ENCODE measurements at regions not wholly inside any gene's neighbourhood (a gene's known extent, or its start where the extent isn't known, plus 50 kb on each side); places are given as distances from the start of the nearest gene placed in this dataset.
"Not testable (repeated sequence)": the region's sequence is repeated elsewhere in the genome, so short reads cannot be mapped to it uniquely, and the experiment has no call there.

DNA sequence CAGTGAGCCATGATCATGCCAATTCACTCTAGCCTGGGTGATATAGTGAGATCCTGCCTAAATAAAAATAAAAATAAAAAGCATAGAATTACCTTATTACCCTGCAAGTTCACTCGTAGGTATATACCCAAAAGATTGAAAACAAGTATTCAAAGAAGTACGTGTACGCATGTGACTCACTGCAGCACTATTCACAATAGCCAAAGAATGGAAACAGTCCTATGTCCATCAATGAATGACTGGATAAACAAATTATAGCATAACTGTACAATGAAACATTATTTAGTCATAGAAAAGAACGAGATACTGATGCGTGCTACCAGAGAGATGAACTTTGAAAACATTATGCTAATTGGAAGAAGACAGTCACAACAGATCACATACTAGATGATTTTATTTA is 204.6 kb upstream of the DIAPH2 start:
- no peak overlapping the region for H3K27ac ChIP-seq
- H3K9me3 ChIP-seq: no peaks in the 10 kb centered on the region
- H3K36me3 ChIP-seq: no peaks in the 10 kb centered on the region
- no peak overlapping the region for H3K4me3 ChIP-seq
- no peaks in the 10 kb centered on the region for H3K27me3 ChIP-seq
- H3K4me1 ChIP-seq: no peaks in the 10 kb centered on the region
- 44 to 57% (median 47%) methylated on average over 5 of the region's 5 CpGs for WGBS, 5 donors
- DNase-seq: no peak
- TF ChIP-seq, protein P1, sequence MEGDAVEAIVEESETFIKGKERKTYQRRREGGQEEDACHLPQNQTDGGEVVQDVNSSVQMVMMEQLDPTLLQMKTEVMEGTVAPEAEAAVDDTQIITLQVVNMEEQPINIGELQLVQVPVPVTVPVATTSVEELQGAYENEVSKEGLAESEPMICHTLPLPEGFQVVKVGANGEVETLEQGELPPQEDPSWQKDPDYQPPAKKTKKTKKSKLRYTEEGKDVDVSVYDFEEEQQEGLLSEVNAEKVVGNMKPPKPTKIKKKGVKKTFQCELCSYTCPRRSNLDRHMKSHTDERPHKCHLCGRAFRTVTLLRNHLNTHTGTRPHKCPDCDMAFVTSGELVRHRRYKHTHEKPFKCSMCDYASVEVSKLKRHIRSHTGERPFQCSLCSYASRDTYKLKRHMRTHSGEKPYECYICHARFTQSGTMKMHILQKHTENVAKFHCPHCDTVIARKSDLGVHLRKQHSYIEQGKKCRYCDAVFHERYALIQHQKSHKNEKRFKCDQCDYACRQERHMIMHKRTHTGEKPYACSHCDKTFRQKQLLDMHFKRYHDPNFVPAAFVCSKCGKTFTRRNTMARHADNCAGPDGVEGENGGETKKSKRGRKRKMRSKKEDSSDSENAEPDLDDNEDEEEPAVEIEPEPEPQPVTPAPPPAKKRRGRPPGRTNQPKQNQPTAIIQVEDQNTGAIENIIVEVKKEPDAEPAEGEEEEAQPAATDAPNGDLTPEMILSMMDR (IDR thresholded peaks at IDR 0.05): no peak
- no peak for TF ChIP-seq POLR2A (IDR thresholded peaks at IDR 0.05)
- no peak for TF ChIP-seq POLR2AphosphoS5 (IDR thresholded peaks at IDR 0.05)
- no peak for TF ChIP-seq EP300 (IDR thresholded peaks at IDR 0.05)
- intact Hi-C loops (cut with DNase I; ENCODE audit: low total_unique reads): no loop called here

- intact Hi-C loops (cut with DNase I; ENCODE audit: low total_unique reads): no loop called here
- H3K27ac ChIP-seq: no peak overlapping the region
- no peaks in the 10 kb centered on the region for H3K27me3 ChIP-seq
- no peak for DNase-seq
- TF ChIP-seq POLR2AphosphoS5 (IDR thresholded peaks at IDR 0.05): no peak
- no peak for TF ChIP-seq POLR2A (IDR thresholded peaks at IDR 0.05)
- TF ChIP-seq EP300 (IDR thresholded peaks at IDR 0.05): no peak
- TF ChIP-seq, protein P1 (IDR thresholded peaks at IDR 0.05): no peak
- no peak overlapping the region for H3K4me3 ChIP-seq
- H3K4me1 ChIP-seq: no peaks in the 10 kb centered on the region
- no peaks in the 10 kb centered on the region for H3K36me3 ChIP-seq
- no peaks in the 10 kb centered on the region for H3K9me3 ChIP-seq
- 75 to 93% (median 91%) methylated on average over 4 of the region's 4 CpGs for WGBS, 5 donors
These were observed 202.8 kb upstream of the DIAPH2 start for GRCh38 chrX:96481831-96482230.

DNA sequence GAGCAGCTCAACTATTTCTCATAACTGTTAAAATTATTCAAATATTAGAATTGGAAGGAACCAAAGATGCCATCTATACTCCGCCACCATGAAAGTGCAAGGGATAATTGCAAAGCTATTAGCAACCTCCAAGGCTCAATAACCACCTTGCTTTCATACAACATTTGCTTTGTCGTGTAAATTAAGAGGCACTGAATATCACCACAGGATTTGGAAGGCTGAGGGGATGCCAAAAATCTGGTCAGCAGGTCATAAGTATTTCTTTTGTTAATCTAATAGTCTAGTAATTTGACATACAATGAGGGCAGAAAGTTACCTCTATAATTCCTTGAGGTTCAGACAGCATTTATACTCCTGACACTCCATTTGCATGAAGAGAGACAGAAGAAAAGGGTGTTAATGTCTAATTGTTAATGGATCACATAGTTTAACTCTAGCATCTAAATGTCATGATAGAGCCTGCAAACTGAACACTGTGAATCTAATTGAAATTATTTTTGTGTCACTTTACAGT is 200.9 kb upstream of the DIAPH2 start:
- intact Hi-C loops (cut with DNase I; ENCODE audit: low total_unique reads): no loop called here
- no peaks in the 10 kb centered on the region for H3K36me3 ChIP-seq
- 63 to 93% (median 85%) methylated on average over 2 of the region's 2 CpGs for WGBS, 5 donors
- TF ChIP-seq, protein P1 (IDR thresholded peaks at IDR 0.05): no peak
- TF ChIP-seq EP300 (IDR thresholded peaks at IDR 0.05) (no peak), POLR2A (IDR thresholded peaks at IDR 0.05) (no peak), POLR2AphosphoS5 (IDR thresholded peaks at IDR 0.05) (no peak)
- H3K27ac ChIP-seq: no peak overlapping the region
- no peak for DNase-seq
- no peaks in the 10 kb centered on the region for H3K9me3 ChIP-seq
- H3K4me3 ChIP-seq: no peak overlapping the region
- H3K4me1 ChIP-seq: no peaks in the 10 kb centered on the region
- H3K27me3 ChIP-seq: no peaks in the 10 kb centered on the region

DNA sequence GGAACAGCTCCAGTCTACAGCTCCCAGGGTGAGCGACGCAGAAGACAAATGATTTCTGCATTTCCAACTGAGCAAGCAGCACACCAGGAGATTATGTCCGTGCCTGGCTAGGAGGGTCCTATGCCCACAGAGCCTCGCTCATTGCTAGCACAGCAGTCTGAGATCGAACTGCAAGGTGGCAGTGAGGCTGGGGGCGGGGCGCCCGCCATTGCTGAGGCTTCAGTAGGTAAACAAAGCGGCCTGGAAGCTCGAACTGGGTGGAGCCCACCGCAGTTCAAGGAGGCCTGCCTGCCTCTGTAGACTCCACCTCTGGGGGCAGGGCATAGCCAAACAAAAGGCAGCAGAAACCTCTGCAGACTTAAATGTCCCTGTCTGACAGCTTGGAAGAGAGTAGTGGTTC is 198.0 kb upstream of the DIAPH2 start:
- H3K4me3 ChIP-seq; H3K27me3 ChIP-seq; intact Hi-C loops (cut with DNase I; ENCODE audit: low total_unique reads); H3K36me3 ChIP-seq; H3K27ac ChIP-seq; H3K4me1 ChIP-seq; DNase-seq; H3K9me3 ChIP-seq: not testable (repeated sequence)
- 71 to 87% (median 81%) methylated on average over 4 to 11 of the region's 11 CpGs for WGBS, 5 donors

DNA sequence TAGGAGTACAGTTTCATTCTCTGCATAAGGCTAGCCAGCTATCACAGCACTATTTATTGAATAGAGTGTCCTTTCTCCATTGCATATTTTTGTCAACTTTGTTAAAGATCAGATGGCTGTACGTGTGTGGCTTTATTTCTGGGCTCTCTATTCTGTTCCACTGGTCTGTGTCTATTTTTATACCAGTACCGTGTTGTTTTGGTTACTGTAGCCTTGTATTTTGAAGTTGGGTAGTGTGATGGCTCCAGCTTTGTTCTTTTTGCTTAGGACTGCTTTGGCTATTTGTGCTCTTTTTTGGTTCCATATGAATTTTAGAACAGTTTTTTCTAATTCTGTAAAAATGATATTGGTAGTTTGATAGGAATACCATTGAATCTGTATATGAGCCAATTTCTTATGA is 182.1 kb upstream of the DIAPH2 start:
- Histone ChIP-seq H3K4me3 (no peak overlapping the region), H3K4me1 (no peaks in the 10 kb centered on the region), H3K27me3 (no peaks in the 10 kb centered on the region), H3K9me3 (no peaks in the 10 kb centered on the region), H3K36me3 (no peaks in the 10 kb centered on the region), H3K27ac (no peak overlapping the region)
- 23 to 67% (median 29%) methylated on average over 2 of the region's 2 CpGs for WGBS, 5 donors
- no peak for TF ChIP-seq POLR2AphosphoS5 (IDR thresholded peaks at IDR 0.05)
- TF ChIP-seq POLR2A (IDR thresholded peaks at IDR 0.05): no peak
- no peak for TF ChIP-seq EP300 (IDR thresholded peaks at IDR 0.05)
- TF ChIP-seq, protein P1 (IDR thresholded peaks at IDR 0.05): no peak
- DNase-seq: no peak
- intact Hi-C loops (cut with DNase I; ENCODE audit: low total_unique reads): no loop called here

- 68 to 96% (median 84%) methylated on average over 2 of the region's 2 CpGs for WGBS, 5 donors
- H3K27me3 ChIP-seq; H3K4me1 ChIP-seq; H3K36me3 ChIP-seq; H3K9me3 ChIP-seq; DNase-seq; H3K4me3 ChIP-seq; H3K27ac ChIP-seq; intact Hi-C loops (cut with DNase I; ENCODE audit: low total_unique reads): not testable (repeated sequence)
These were observed 155.3 kb upstream of the DIAPH2 start for GRCh38 chrX:96529386-96529785.
